Ascending aorta (tissue), 2 donors: ENCODE measurements at regions not wholly inside any gene's neighbourhood (a gene's known extent, or its start where the extent isn't known, plus 50 kb on each side); places are given as distances from the start of the nearest gene placed in this dataset.
A peak's percentile ranks its signal among the peaks of the same experiment; 100 is the strongest.

Experiments used
- DNase-seq, 2 donors: peaks; one replicate each; pipeline ENCODE4 v3.0.0-alpha.2; 2019; ENCODE audit warnings: low spot score in 2 of 2
- H3K27ac ChIP-seq, 2 donors: fragments of 200-600 bp; sonication (generic); one replicate each; pipeline ENCODE4 v1.5.1; 2016 to 2017; ENCODE audit warnings: mild to moderate bottlenecking in 1 of 2
- H3K27me3 ChIP-seq: fragments of 200-600 bp; sonication (generic); one replicate; pipeline ENCODE4 v1.5.1; 2017
- H3K36me3 ChIP-seq, 2 donors: fragments of 200-600 bp; sonication (generic); one replicate each; pipeline ENCODE4 v1.5.1; 2016
- H3K4me1 ChIP-seq, 2 donors: fragments of 200-600 bp; sonication (generic); one replicate each; pipeline ENCODE4 v1.5.1; 2016 to 2017; ENCODE audit warnings: mild to moderate bottlenecking in 1 of 2
- H3K4me3 ChIP-seq, 2 donors: fragments of 200-600 bp; sonication (generic); one replicate each; pipeline ENCODE4 v1.5.1; 2016 to 2017; ENCODE audit warnings: mild to moderate bottlenecking in 1 of 2
- H3K9me3 ChIP-seq, 2 donors: fragments of 200-600 bp; sonication (generic); one replicate each; pipeline ENCODE4 v1.5.1; 2016
- CTCF ChIP-seq, 3 experiments: fragments of 200-600 bp in 2 of 3; fragments of 450-650 bp in 1 of 3; sonication (generic) in 2 of 3; IDR thresholded peaks; one replicate each; pipeline ENCODE4 v1.5.1; 2016 to 2019; ENCODE audit warnings: antibody characterized with exemption in 3 of 3, mild to moderate bottlenecking in 1 of 3, moderate library complexity in 1 of 3
- intact Hi-C: fragments of 100-400 bp; cut with DNase I; formaldehyde crosslinking; loops from one replicate; pipeline ENCODE4 v1.15.1; 2023

- Histone ChIP-seq H3K9me3 (no peaks in the 10 kb centered on the region), H3K4me1 (no peaks in the 10 kb centered on the region), H3K4me3 (no peak overlapping the region), H3K36me3 (no peaks in the 10 kb centered on the region), H3K27me3 (no peaks in the 10 kb centered on the region), H3K27ac (no peak overlapping the region)
- intact Hi-C loops = no loop called here
- TF ChIP-seq CTCF (IDR thresholded peaks at IDR 0.05) = no peak
- no peak for DNase-seq
Measured at GRCh38 chr14:81889529-81889928, 355.9 kb upstream of the SEL1L start.

- intact Hi-C loops = no loop called here
- no peaks in the 10 kb centered on the region for H3K27me3 ChIP-seq
- H3K4me1 ChIP-seq = no peaks in the 10 kb centered on the region
- H3K4me3 ChIP-seq = no peak overlapping the region
- no peak for TF ChIP-seq CTCF (IDR thresholded peaks at IDR 0.05)
- no peak overlapping the region for H3K27ac ChIP-seq
- no peaks in the 10 kb centered on the region for H3K36me3 ChIP-seq
- DNase-seq = no peak
- H3K9me3 ChIP-seq = no peaks in the 10 kb centered on the region
Measured at GRCh38 chr14:81890020-81890419, 356.4 kb upstream of the SEL1L start.

GRCh38 chr14:81903477-81903876 lies 369.8 kb upstream of the SEL1L start:
- intact Hi-C loops = no loop called here
- H3K4me3 ChIP-seq = no peak overlapping the region
- no peaks in the 10 kb centered on the region for H3K27me3 ChIP-seq
- H3K36me3 ChIP-seq = no peaks in the 10 kb centered on the region
- no peak overlapping the region for H3K27ac ChIP-seq
- no peak for DNase-seq
- no peak for TF ChIP-seq CTCF (IDR thresholded peaks at IDR 0.05)
- peaks cover 0 to 21% of the 10 kb centered on the region in 2 donors for H3K9me3 ChIP-seq
- no peaks in the 10 kb centered on the region for H3K4me1 ChIP-seq

GRCh38 chr14:81927070-81927469 lies 393.4 kb upstream of the SEL1L start:
- Histone ChIP-seq H3K27ac (no peak overlapping the region), H3K4me1 (no peaks in the 10 kb centered on the region), H3K36me3 (no peaks in the 10 kb centered on the region), H3K27me3 (no peaks in the 10 kb centered on the region), H3K4me3 (no peak overlapping the region), H3K9me3 (no peaks in the 10 kb centered on the region)
- DNase-seq = no peak
- TF ChIP-seq CTCF (IDR thresholded peaks at IDR 0.05) = peak in 1 of 3 experiments; percentile 5
- intact Hi-C loops = no loop called here

GRCh38 chr14:81931828-81932227 lies 398.2 kb upstream of the SEL1L start:
- no peak for TF ChIP-seq CTCF (IDR thresholded peaks at IDR 0.05)
- Histone ChIP-seq H3K4me3 (no peak overlapping the region), H3K27ac (no peak overlapping the region), H3K4me1 (no peaks in the 10 kb centered on the region), H3K36me3 (no peaks in the 10 kb centered on the region), H3K27me3 (no peaks in the 10 kb centered on the region), H3K9me3 (no peaks in the 10 kb centered on the region)
- no peak for DNase-seq
- intact Hi-C loops = no loop called here

GRCh38 chr14:81936348-81936747 lies 402.7 kb upstream of the SEL1L start:
- no peak overlapping the region for H3K27ac ChIP-seq
- no peak for DNase-seq
- H3K9me3 ChIP-seq = no peaks in the 10 kb centered on the region
- H3K27me3 ChIP-seq = no peaks in the 10 kb centered on the region
- TF ChIP-seq CTCF (IDR thresholded peaks at IDR 0.05) = no peak
- H3K4me3 ChIP-seq = no peak overlapping the region
- H3K4me1 ChIP-seq = no peaks in the 10 kb centered on the region
- intact Hi-C loops = no loop called here
- H3K36me3 ChIP-seq = no peaks in the 10 kb centered on the region
